ENCODE measurements at regions not wholly inside any gene's neighbourhood (a gene's known extent, or its start where the extent isn't known, plus 50 kb on each side); places are given as distances from the start of the nearest gene placed in this dataset.
"Not testable (repeated sequence)": the region's sequence is repeated elsewhere in the genome, so short reads cannot be mapped to it uniquely, and the experiment has no call there.

- DNase-seq, result no peak
These were observed 80.0 kb downstream of the METRNL start for GRCh38 chr17:83159204-83160049.

DNA sequence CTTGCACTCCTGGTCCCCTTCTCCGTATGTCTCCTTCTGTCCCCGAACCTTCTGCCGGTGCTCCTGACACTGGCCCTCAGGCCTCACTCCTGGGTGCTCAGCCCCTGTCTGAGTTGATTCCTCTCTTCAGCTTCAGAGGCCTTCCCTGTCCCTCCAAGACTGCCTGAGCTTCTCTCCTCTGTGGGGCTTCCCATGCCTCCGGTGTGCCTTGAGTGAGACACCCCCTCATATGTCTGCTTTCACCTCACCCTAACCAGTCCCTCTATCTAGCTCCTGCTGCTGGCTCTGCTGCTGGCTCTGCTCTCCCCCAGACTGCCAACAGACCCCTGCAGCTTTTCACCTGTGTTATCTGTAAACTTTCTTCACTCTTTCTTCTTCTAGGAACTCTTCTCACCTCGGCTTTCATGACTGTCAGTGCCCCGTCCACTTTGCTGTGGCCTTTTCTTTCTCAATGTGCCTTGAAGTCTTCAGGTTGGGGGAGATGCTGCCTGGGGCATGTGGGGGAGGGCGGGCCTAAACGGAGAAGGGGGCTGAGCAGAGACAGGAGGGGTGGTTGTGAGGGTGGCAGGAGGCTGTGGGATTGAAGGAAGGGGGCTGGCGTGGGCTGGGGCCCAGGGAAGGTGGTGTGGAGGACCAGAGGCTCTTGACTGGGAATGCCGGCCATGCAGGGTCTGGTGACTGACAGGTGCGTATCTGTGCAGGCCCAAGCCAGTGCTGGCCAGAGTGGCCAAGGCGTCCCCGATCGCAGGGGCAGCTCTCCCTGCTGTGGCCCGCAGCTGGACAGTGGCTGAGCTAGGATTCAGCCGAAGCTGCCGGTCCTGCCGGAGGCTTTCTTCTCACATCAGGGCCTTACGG lies 81.3 kb downstream of the METRNL start:
- no peak for DNase-seq

GRCh38 chr17:83161298-83162034 lies 82.1 kb downstream of the METRNL start:
- no peak for DNase-seq

- no peak for DNase-seq
These were observed 82.8 kb downstream of the METRNL start for GRCh38 chr17:83162035-83162745.

DNA sequence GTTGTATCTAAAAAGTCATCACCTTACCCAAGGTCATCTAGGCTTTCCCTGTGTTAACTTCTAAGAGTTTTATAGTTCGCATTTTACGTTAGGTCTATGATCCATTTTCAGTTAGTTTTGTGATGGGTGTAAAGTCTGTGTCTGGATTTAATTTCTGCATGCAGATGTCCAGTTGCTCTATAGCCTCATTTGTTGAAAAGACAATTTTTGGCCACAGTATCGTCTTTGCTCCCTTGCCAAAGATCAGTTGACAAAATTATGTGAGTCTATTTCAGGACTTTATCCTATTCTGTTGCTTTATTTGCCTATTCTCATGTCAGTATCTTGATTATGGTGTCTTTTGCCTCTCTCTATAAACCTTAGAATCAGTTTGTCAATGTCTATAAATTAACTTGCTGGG lies 85.1 kb downstream of the METRNL start:
- DNase-seq, result no peak

GRCh38 chr17:83170571-83171260 lies 91.3 kb downstream of the METRNL start:
- no peak for DNase-seq

- no peak for DNase-seq
These were observed 92.3 kb downstream of the METRNL start for GRCh38 chr17:83171661-83172060.

- not testable (repeated sequence) for DNase-seq
These were observed 92.7 kb downstream of the METRNL start for GRCh38 chr17:83172099-83172498.

DNA sequence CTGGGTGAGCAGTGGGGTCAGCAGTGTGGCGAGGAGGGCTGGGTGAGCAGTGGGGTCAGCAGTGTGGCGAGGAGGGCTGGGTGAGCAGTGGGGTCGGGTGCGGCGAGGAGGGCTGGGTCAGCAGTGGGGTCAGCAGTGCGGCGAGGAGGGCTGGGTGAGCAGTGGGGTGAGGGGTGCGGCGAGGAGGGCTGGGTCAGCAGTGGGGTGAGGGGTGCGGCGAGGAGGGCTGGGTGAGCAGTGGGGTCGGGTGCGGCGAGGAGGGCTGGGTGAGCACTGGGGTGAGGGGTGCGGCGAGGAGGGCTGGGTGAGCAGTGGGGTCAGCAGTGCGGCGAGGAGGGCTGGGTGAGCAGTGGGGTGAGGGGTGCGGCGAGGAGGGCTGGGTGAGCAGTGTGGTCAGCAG lies 93.2 kb downstream of the METRNL start:
- not testable (repeated sequence) for DNase-seq

DNA sequence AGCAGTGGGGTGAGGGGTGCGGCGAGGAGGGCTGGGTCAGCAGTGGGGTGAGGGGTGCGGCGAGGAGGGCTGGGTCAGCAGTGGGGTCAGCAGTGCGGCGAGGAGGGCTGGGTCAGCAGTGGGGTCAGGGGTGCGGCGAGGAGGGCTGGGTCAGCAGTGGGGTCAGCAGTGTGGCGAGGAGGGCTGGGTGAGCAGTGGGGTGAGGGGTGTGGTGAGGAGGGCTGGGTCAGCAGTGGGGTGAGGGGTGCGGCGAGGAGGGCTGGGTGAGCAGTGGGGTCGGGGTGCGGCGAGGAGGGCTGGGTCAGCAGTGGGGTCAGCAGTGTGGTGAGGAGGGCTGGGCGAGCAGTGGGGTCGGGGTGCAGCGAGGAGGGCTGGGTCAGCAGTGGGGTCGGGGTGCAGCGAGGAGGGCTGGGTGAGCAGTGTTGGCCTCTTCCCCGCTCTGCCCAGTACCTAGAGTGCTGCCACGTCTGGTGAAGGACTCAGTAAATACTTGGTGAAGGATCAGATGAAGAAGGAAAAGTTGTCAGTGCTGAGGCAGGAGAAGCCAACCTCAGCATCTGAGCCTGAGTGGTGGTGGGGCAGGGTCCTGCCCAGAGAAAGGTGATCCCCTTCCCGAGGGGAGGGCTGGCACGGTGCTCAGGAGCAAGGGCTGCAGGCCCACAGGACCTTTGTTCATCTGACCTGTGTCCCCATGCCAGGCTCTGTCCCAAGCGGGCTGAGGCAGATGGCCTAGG lies 93.9 kb downstream of the METRNL start:
- not testable (repeated sequence) for DNase-seq

GRCh38 chr17:83173914-83174361 lies 94.5 kb downstream of the METRNL start:
- DNase-seq, result no peak

DNA sequence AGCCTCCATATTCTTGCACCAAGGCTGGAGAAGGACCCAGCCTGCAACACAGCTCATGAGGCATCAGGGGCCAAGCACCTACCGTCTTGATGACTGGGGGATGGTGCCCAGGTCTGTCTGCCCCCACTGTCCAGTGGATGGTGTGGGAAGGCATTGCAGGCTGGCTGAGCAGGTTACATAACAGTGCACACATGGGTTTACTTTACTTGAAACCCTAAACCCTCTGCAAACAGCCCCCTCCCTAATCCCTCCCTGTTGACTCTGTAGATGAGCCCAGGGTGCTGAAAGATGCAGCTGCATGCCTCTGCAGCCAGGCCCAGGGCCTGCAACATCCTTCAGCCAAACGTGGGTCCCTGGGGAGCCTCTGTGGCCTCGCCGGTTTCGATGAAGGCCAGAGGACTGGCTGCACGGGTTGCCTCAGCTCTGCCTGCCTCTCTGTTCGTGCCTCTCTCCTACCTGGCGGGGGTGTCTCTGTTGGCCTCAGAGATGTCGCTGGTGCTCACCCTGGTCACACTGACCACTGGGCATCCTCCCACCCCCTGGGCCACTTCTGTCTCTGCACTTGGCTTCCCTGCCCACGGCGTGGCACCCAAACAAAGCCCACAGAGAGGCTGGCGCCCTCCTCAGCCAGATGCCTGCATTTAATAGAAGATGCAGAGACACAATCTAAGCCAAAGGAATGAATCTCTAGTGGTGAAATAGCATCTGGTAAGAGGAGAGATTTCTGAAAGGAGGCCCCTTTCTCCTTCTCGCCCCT lies 95.1 kb downstream of the METRNL start:
- no peak for DNase-seq

DNA sequence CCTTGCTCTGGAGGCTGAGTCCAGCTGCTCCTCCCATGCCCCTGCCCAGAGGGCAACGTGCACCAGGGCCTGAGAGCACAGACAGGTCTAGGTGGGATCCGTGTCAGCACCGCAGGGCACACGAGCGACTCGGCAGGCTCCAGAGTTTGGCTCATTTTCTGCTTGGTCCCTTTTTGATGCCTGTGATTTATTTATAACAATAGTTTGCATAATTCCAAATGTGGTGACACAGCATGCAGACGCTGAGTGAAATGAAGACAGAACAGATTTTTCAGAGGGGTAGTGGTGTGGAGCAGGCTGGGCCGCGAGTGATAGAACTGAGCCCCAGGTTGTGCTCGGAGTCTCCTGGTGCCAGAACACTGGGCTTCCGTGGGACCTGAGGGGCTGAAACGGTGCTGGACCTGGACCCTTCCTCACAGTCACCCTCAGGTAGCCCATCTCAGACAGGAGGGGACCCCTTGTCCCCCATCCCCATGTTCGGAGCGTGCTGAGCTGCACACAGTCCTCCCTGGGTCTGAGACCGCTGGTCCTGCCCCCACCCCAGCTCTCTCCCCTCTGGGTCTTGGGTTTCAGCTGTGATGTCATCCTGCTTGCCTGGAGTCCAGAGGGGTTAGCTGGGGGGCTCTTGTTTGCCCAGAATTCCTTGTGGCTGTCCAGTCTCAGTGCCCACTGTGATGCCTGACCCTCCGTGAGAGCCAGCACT lies 95.9 kb downstream of the METRNL start:
- no peak for DNase-seq

DNA sequence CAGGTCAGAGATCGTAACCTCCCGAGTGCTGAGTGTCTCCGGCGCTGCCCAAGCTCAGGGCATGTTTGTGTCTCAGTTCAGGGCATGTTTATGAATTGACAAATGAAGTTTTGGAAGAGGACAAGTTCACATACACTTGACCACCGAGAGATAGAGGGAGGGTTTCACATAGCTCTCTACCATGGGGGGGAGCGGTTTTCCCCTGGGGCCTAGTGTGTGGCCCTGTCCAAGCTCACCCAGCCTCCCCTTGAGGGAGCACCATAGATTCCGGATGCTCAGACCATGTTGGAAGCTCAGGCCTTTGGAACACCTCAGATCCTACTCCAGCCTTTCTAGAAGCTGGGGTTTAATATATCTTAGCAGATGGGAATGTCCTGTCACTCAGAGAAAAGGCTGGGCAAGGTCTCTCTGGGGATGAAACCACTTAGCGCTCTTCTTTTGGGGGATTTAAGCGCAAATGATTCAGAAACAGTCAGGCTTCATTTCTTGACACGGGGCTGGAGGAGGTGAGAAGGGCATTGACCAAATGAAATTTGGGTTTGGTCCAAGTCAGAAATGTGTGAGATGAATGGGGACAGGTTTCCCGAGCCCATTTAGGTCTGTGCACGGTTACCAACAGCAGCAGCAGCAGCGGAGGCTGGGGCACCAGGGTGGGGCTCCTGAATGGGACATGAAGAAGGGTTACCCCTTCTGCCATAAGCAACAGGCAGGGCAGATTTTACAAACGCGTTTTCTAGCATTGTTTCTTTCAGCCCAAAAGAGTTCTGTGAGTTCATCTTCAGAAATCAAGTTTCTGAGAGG lies 96.6 kb downstream of the METRNL start:
- DNase-seq, result no peak

- DNase-seq, result no peak
These were observed 97.5 kb downstream of the METRNL start for GRCh38 chr17:83176623-83177583.

- DNase-seq, result no peak
These were observed 98.5 kb downstream of the METRNL start for GRCh38 chr17:83177611-83178532.
